ENCODE measurements at regions not wholly inside any gene's neighbourhood (a gene's known extent, or its start where the extent isn't known, plus 50 kb on each side); places are given as distances from the start of the nearest gene placed in this dataset.

DNA sequence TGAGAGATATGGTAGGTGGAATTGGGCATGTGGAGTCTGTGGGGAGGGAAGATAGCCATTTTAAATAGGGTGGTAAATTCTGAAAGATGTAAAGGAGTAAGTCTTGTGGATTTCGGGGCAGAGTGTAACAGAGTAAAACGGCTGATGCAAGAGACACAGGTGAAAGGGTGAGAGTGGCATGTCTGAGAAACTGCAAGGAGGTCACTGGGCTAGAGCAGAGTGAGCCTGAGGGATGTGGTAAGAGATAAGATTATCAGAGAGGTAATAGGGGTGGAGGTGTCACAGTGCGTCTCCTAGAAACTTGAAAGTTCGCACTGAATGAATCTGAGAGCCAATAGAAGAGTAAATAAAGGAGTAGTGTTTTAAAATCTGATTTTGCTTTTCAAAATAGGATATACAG, 308.1 kb downstream of the EPM2A start:
- no peaks in the 10 kb centered on the region for H3K36me3 ChIP-seq
- no peaks in the 10 kb centered on the region for H3K4me1 ChIP-seq
- no peak for DNase-seq
- H3K27me3 ChIP-seq, result no peaks in the 10 kb centered on the region
- no peaks in the 10 kb centered on the region for H3K9me3 ChIP-seq
- no peak overlapping the region for H3K4me3 ChIP-seq
- TF ChIP-seq, protein P1, sequence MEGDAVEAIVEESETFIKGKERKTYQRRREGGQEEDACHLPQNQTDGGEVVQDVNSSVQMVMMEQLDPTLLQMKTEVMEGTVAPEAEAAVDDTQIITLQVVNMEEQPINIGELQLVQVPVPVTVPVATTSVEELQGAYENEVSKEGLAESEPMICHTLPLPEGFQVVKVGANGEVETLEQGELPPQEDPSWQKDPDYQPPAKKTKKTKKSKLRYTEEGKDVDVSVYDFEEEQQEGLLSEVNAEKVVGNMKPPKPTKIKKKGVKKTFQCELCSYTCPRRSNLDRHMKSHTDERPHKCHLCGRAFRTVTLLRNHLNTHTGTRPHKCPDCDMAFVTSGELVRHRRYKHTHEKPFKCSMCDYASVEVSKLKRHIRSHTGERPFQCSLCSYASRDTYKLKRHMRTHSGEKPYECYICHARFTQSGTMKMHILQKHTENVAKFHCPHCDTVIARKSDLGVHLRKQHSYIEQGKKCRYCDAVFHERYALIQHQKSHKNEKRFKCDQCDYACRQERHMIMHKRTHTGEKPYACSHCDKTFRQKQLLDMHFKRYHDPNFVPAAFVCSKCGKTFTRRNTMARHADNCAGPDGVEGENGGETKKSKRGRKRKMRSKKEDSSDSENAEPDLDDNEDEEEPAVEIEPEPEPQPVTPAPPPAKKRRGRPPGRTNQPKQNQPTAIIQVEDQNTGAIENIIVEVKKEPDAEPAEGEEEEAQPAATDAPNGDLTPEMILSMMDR (IDR thresholded peaks at IDR 0.05), result no peak
- intact Hi-C loops (cut with DNase I), result no loop called here
- H3K27ac ChIP-seq, result no peak overlapping the region
- H3K9ac ChIP-seq (ENCODE audit: low read depth in 2 of 2, low read length in 2 of 2), result no peak overlapping the region

DNA sequence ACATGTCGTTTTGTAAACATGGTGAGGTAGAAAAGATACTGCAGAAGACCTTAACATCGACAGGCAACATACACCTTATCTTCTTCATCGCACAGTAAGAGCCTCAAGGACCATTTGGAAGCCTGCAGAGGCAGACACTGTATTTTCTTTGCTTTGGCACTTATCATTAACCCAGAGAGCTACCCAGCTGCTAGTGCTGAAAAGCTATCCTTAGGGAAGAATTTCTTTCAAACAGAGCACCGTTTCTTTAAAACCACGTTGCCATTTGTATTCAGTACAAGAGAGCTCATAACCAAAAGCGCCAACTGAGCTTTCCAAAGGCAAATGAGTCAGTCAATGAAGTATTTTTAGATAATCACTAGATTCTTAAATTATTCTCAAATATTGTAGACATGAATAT, 306.6 kb downstream of the EPM2A start:
- Histone ChIP-seq H3K27me3 (no peaks in the 10 kb centered on the region), H3K4me3 (no peak overlapping the region), H3K4me1 (no peaks in the 10 kb centered on the region), H3K9ac (ENCODE audit: low read depth in 2 of 2, low read length in 2 of 2) (no peak overlapping the region), H3K27ac (no peak overlapping the region), H3K9me3 (no peaks in the 10 kb centered on the region), H3K36me3 (no peaks in the 10 kb centered on the region)
- TF ChIP-seq, protein P1 (IDR thresholded peaks at IDR 0.05), result no peak
- DNase-seq, result no peak
- intact Hi-C loops (cut with DNase I), result no loop called here

DNA sequence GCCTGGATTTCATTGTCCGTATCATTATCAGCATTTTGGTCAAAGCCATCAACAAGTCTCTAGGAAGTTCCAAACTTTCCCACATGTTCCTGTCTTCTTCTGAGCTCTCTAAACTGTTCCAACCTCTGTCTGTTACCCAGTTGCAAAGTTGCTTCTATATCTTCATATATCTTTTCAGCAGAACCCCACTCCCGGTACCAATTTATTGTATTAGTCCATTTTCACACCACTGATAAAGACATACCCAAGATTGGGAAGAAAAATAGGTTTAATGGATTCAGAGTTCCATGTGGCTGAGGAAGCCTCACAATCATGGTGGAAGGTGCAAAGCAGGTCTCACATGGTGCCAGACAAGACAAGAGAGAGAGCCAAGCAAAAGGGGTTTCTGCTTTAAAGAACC, 293.2 kb downstream of the EPM2A start:
- Histone ChIP-seq H3K9ac (ENCODE audit: low read depth in 2 of 2, low read length in 2 of 2) (no peak overlapping the region), H3K27ac (no peak overlapping the region), H3K9me3 (no peaks in the 10 kb centered on the region), H3K4me3 (no peak overlapping the region), H3K4me1 (no peaks in the 10 kb centered on the region), H3K36me3 (no peaks in the 10 kb centered on the region), H3K27me3 (no peaks in the 10 kb centered on the region)
- intact Hi-C loops (cut with DNase I), result no loop called here
- TF ChIP-seq, protein P1 (IDR thresholded peaks at IDR 0.05), result no peak
- DNase-seq, result no peak

DNA sequence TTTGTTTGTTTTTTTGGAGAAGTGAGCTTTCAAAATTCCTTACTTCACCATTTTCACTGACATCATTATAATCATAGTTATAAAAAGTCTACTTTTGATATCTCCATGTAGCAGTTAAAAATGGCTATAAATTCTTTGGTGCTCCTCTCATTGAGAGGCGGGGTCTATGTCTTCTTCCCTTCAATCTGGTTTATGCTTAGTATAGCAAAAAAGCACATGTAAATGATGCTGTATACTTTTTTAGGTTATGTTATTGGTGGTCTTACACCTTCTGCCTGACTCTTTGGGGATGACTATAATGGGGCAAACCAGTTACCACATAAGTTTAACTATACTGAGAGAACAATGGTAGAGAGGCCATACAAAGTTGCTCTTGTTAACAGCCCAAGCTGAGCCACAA, 289.6 kb downstream of the EPM2A start:
- H3K4me3 ChIP-seq, result no peak overlapping the region
- no peaks in the 10 kb centered on the region for H3K4me1 ChIP-seq
- no peak overlapping the region for H3K9ac ChIP-seq (ENCODE audit: low read depth in 2 of 2, low read length in 2 of 2)
- intact Hi-C loops (cut with DNase I), result no loop called here
- no peaks in the 10 kb centered on the region for H3K36me3 ChIP-seq
- no peak for DNase-seq
- no peaks in the 10 kb centered on the region for H3K9me3 ChIP-seq
- H3K27ac ChIP-seq, result no peak overlapping the region
- no peaks in the 10 kb centered on the region for H3K27me3 ChIP-seq
- TF ChIP-seq, protein P1 (IDR thresholded peaks at IDR 0.05), result no peak

DNA sequence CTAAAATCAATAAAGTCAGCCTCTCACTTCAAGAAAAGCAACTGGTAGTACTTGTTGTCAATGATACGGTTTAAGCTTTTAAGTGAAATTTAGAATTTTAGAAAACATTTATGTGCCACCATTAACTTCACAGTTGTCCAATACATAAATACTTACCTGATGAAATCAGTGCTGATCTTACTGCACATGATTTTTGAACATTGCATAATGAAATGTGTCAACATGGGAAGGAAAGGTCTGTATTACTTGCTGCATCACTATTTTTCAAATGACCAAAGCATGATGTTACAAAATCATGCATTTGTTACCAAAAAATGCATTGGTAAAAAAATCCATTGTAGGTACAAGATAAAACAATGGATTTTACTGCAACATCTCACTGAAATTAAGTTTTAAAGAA, 284.3 kb downstream of the EPM2A start:
- intact Hi-C loops (cut with DNase I), result no loop called here
- H3K9me3 ChIP-seq, result no peaks in the 10 kb centered on the region
- no peak overlapping the region for H3K9ac ChIP-seq (ENCODE audit: low read depth in 2 of 2, low read length in 2 of 2)
- DNase-seq, result no peak
- H3K36me3 ChIP-seq, result no peaks in the 10 kb centered on the region
- no peaks in the 10 kb centered on the region for H3K27me3 ChIP-seq
- H3K27ac ChIP-seq, result no peak overlapping the region
- TF ChIP-seq, protein P1 (IDR thresholded peaks at IDR 0.05), result no peak
- no peaks in the 10 kb centered on the region for H3K4me1 ChIP-seq
- H3K4me3 ChIP-seq, result no peak overlapping the region

DNA sequence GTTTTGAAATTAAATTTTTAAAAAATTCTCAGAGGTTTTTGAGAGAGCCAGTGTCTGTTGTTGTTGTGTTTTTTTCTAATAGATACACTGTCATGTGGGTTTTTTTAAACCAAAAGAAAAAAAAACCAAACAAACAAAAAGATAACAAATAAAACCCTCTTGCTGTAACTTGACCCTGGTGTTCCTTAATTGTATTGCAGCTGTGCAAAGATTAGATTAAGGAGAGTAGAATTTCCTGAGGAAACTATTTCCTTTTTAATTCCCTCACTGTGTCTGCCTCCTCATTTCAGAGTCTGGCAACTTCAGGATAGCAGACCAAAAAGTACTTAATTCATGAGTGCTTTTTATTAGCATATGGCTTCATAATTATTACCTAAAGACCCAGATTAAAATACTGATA, 281.9 kb downstream of the EPM2A start:
- no peak overlapping the region for H3K4me3 ChIP-seq
- H3K4me1 ChIP-seq, result no peaks in the 10 kb centered on the region
- no peaks in the 10 kb centered on the region for H3K27me3 ChIP-seq
- TF ChIP-seq, protein P1 (IDR thresholded peaks at IDR 0.05), result no peak
- no peaks in the 10 kb centered on the region for H3K9me3 ChIP-seq
- no peak overlapping the region for H3K27ac ChIP-seq
- H3K9ac ChIP-seq (ENCODE audit: low read depth in 2 of 2, low read length in 2 of 2), result no peak overlapping the region
- no peak for DNase-seq
- H3K36me3 ChIP-seq, result no peaks in the 10 kb centered on the region
- intact Hi-C loops (cut with DNase I), result no loop called here
